GM18508 (cell line): ENCODE measurements at regions not wholly inside any gene's neighbourhood (a gene's known extent, or its start where the extent isn't known, plus 50 kb on each side); places are given as distances from the start of the nearest gene placed in this dataset.
"Not testable (repeated sequence)": the region's sequence is repeated elsewhere in the genome, so short reads cannot be mapped to it uniquely, and the experiment has no call there.

Experiments
- ATAC-seq: cut with Tn5 transposase; IDR thresholded peaks from one replicate; pipeline ENCODE4 v1.9.1; 2021; ENCODE audit warnings: moderate number of reproducible peaks; ENCODE audit not compliant: insufficient read depth, unreplicated experiment

GRCh38 chr3:135538123-135538522 is 427.4 kb upstream of the PPP2R3A start:
- no peak for ATAC-seq

- ATAC-seq = no peak
Measured at GRCh38 chr3:135539351-135539750, 426.2 kb upstream of the PPP2R3A start.

DNA sequence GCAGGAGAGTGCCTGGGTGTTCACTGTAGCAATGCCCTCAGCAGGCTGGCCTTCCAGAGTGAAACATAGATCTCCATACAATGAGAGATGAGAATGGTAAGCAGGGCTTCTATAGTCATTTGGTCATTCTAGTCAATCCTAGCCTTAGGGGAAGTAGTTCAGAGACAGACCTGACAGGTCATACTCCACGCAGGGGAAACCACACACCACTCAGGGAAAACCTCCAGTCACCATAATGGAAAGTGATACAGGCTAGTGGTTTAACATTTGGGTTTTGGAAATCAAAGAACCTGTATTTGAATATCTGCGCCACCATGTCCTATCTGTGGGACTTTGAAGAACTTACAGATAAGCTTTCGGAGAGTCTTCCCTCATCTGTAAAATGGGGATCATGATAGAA is 425.7 kb upstream of the PPP2R3A start:
- ATAC-seq = no peak

GRCh38 chr3:135549928-135550494 is 415.5 kb upstream of the PPP2R3A start:
- ATAC-seq = no peak

- no peak for ATAC-seq
Measured at GRCh38 chr3:135556174-135556573, 409.4 kb upstream of the PPP2R3A start.

- ATAC-seq = no peak
Measured at GRCh38 chr3:135558150-135558783, 407.3 kb upstream of the PPP2R3A start.

DNA sequence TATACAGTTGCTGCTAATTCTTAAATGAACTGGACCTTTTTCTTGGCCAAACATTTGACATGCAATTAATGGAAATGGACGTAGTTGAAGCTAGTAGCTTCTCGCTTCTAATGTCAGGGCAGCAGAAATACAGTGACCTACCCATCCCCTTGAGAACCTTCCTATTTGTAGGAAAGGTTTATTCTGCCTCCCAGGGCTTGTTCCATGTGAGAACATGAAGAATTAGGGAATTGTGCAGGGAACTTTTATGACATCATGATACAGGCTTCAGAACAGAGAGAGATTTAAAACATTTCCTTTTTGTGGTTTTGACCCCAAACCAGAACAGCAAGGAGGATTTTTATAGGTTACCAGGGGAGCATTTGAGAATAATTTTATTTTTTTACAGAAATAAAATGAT is 406.6 kb upstream of the PPP2R3A start:
- ATAC-seq = no peak

- no peak for ATAC-seq
Measured at GRCh38 chr3:135559802-135560201, 405.7 kb upstream of the PPP2R3A start.

DNA sequence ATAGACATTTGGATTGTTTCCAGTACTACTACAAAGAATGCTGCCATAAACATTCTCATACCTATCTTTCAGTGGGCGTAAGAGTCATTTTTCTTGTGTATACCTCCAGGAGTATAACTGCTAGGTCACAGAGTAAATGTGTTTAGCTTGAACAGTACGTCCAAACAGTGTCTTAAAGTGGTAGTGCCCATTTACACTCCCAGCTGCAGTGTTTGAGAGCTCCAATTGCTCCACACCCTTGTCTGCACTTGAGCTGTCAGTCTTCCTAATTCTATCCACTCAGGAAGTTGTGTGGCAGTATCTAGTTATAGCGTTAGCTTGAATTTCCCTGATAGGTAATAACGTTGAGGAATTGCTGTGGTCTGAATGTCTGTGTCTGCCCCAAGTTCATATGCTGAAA is 404.7 kb upstream of the PPP2R3A start:
- no peak for ATAC-seq

GRCh38 chr3:135564696-135565095 is 400.8 kb upstream of the PPP2R3A start:
- no peak for ATAC-seq

DNA sequence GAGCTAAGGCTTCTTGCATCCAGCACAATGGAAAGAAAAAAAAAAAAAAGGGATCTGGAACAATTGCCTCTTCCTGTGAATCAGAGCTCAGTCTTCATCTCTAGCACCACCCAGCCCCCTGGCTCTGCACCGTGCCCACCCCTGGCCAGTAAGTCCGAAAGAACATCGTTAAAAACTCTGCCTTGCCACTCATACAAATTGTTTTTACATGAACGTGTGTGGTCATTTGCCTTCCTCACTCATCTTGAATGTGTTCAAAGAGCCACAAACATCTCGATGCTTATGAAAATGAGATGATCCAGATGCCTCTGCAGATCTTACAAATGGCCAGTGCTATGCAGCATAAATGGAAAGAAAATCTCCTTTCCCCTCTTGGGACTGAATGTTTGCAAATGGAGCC is 400.0 kb upstream of the PPP2R3A start:
- no peak for ATAC-seq

DNA sequence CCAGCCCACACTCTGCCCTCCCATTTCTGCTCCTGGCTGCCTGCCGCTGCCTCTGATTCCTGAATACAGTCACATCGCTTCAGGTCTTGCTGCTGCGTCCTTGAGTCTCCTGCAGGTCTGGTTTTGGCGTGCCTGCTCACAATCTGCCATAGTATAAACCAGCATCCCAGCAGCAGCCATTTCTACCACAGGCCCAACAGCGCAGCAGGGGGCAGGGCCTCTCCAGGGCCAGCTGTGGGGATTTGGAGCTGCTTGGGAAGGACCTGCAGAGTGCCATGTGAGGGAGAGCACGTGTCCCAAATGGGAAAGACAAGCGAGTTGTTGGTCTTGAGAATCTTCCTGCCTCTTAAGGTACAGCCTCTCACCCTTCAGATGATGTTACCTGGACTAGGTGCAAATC is 398.3 kb upstream of the PPP2R3A start:
- ATAC-seq = no peak

DNA sequence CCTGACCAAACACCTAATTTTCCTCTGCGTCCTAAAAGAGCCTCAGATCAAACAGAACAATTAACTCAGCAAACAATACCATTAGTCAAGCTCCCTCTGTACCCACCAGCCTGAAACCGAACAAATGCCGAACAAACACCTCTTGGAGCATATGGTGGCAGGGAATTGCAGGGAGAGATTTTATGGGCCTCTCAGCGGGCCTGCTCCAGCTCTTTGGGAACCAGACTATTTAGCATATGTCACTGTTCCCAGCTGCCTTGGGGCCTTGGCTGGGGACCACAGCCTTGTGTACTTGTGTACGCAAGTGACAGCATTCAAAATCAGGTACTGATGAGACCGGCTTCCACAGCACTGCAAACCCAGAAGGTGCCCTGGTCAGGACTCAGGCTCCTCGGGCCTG is 388.8 kb upstream of the PPP2R3A start:
- no peak for ATAC-seq

DNA sequence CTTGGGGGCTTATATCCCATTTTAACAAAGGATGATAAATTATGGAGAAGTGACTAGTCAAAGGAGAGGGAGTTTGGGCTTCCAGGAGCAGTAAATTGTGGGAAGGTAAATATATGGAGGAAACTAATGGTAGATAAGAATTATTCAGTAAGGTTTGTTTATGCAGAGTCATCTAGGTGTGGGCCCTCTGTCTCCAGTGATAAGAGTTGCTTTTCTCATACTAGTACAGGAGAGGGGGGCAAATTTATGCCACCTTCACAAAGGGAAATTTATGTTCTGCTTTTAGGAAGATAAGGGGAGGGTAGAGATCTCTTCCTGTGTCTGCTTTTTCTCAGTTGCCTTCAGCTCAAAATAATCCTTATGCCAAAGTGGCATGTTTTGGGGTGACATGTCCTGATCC is 383.7 kb upstream of the PPP2R3A start:
- no peak for ATAC-seq

- ATAC-seq = no peak
Measured at GRCh38 chr3:135582800-135583199, 382.7 kb upstream of the PPP2R3A start.

GRCh38 chr3:135596563-135596962 is 369.0 kb upstream of the PPP2R3A start:
- no peak for ATAC-seq

GRCh38 chr3:135597855-135598254 is 367.7 kb upstream of the PPP2R3A start:
- ATAC-seq = no peak

DNA sequence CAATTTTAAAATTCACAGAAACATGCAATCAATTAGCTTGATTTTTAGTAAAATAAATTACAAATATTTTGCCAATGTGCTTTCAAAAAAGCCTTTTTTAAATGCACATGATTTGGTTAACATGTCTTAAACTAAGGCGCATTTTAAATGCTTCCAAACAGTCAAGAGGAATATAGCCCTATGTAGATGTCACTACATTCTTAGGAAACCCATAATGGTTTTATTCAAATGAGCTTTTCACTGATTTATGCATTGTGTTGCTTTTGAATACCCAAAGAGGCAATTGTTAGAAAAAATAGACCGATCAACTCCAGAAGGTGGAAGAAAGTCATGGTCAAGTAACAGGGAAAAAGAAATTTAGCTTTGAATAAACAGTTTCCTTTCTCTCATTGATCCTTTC is 366.9 kb upstream of the PPP2R3A start:
- no peak for ATAC-seq

GRCh38 chr3:135604512-135604911 is 361.0 kb upstream of the PPP2R3A start:
- ATAC-seq = not testable (repeated sequence)

DNA sequence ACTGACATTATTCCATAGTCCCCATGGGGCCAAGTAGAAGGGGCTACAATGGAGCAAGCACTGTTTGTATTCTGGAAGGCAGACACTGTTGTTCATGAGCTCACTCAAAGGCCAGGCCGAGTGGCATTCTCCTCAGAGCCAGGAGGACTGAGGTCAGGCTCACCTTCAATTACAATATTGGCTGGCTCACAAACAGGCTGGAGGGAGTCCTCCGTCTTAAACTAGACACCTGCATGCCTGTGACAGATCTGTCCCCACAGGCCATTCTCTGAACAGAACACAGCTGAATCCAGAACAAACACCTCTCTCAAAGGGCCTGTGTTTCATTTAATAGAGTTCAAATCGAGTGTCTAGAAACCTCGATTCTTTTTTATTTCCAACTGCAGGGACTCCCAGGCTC is 347.4 kb upstream of the PPP2R3A start:
- ATAC-seq = no peak

DNA sequence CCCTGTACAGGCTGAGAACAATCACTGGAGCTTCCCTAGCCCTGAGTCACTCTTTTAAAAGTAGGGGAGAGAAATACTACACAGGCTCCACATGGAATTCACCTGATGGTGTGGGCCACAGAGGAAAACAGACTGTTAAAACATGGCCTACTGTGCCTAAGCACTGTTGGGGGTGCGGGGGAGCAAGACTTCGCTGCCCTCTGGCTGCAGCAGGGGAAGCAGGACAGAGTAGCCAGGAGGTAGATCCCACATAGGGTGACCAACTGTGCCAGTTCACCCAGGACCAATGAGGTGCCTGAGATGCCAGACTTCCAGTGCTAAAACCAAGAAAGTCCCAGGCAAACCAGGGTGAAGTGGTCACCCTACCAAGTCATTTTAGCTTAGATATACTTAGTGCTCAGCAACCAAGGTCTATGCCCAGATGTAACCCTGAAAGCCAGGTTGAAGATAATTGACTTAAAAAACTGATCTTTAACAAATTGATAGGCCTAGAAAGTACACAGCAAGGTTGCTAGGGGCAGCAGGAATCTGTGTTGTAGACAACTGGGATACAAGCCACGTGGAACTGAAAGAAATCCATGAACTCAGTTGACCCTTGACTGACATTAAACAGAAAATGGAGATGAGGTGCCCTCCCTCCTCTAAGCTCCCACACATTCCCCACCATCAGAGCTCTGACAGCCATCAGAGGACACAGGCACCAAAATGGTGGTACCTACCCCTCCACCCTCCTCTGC is 344.2 kb upstream of the PPP2R3A start:
- no peak for ATAC-seq

DNA sequence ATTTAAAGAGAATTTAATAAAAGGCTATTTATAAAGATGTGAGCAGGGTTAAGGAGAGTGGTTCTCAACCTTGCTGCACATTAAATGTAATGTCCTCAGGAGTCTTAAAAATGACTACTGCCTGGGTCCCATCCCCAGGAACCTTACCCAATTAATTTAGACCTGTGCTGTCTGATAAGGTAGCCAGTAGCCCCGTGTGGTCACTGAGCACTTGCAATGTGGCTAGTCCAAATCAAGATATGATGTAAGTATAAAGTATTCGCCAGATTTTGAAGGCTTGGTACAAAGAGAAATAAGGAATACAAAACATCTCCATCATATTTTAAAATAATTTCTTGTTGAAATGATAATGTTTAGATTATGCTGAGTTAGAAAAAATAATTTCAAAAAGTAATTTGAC is 343.3 kb upstream of the PPP2R3A start:
- no peak for ATAC-seq
